GM10248 (cell line): ENCODE measurements at regions not wholly inside any gene's neighbourhood (a gene's known extent, or its start where the extent isn't known, plus 50 kb on each side); places are given as distances from the start of the nearest gene placed in this dataset.

Experiments used
- CTCF ChIA-PET: fragments of 300-600 bp; sonication (Branson Sonifier 250); formaldehyde crosslinking; extraction: SDS; loops from one replicate; lab custom pipeline; 2021; ENCODE audit warnings: antibody characterized with exemption; lab: Yijun Ruan, JAX
- POLR2A ChIA-PET: fragments of 350-650 bp; sonication (Branson Sonifier 250); formaldehyde crosslinking; extraction: SDS; loops from one replicate; lab custom pipeline; 2020; ENCODE audit warnings: antibody characterized with exemption; lab: Yijun Ruan, JAX
- DNase-seq: peaks from one replicate; pipeline ENCODE4 v3.0.0; 2012; ENCODE audit errors: extremely low spot score
- CTCF ChIP-seq: IDR thresholded peaks from 2 replicates; pipeline ENCODE4 v1.5.1; 2012; ENCODE audit warnings: mild to moderate bottlenecking, low read depth; ENCODE audit errors: extremely low read depth, missing control alignments, control extremely low read depth

DNA sequence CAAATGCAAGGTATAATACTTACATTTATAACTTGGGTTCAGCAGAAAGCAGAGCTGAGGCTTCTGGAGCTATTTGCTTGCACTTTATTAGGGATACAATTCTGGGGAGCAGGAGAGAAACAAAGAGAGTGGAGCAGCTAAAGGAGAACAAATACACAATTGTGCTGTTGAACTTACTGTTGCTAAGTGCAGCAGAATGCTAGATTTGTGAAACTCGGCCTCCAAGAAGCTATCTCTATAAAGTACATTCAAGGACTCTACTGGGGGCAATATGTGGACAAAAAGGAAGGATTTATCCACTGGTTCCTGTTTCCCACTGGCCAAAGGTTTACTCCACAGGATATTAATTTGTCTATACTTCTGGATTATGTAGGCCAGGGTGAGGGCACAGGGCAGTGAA, 86.8 kb downstream of the PPP1R2C start:
- no peak for TF ChIP-seq CTCF
- CTCF ChIA-PET, result no interaction called here
- no peak for DNase-seq
- POLR2A ChIA-PET, result no interaction called here

GRCh38 chrX:42686706-42687105, 91.3 kb downstream of the PPP1R2C start:
- ChIA-PET CTCF (interaction anchor here (1.1 kb wide), 1 partner anchor 26 kb away, joined by 3 read pairs; no protein-coding TSS in a partner anchor), POLR2A (no interaction called here)
- DNase-seq, result no peak
- TF ChIP-seq CTCF, result no peak

GRCh38 chrX:42686296-42686695, 91.7 kb downstream of the PPP1R2C start:
- TF ChIP-seq CTCF, result no peak
- CTCF ChIA-PET, result interaction anchor here (1.1 kb wide), 1 partner anchor 25 kb away, joined by 3 read pairs; no protein-coding TSS in a partner anchor
- POLR2A ChIA-PET, result no interaction called here
- no peak for DNase-seq

GRCh38 chrX:42684065-42684464, 93.9 kb downstream of the PPP1R2C start:
- ChIA-PET POLR2A (no interaction called here), CTCF (no interaction called here)
- no peak for TF ChIP-seq CTCF
- no peak for DNase-seq

- POLR2A ChIA-PET, result no interaction called here
- CTCF ChIA-PET, result no interaction called here
- no peak for DNase-seq
- no peak for TF ChIP-seq CTCF
Measured at GRCh38 chrX:42680666-42681065, 97.3 kb downstream of the PPP1R2C start.

GRCh38 chrX:42678133-42678532, 99.8 kb downstream of the PPP1R2C start:
- ChIA-PET CTCF (no interaction called here), POLR2A (no interaction called here)
- no peak for DNase-seq
- no peak for TF ChIP-seq CTCF

DNA sequence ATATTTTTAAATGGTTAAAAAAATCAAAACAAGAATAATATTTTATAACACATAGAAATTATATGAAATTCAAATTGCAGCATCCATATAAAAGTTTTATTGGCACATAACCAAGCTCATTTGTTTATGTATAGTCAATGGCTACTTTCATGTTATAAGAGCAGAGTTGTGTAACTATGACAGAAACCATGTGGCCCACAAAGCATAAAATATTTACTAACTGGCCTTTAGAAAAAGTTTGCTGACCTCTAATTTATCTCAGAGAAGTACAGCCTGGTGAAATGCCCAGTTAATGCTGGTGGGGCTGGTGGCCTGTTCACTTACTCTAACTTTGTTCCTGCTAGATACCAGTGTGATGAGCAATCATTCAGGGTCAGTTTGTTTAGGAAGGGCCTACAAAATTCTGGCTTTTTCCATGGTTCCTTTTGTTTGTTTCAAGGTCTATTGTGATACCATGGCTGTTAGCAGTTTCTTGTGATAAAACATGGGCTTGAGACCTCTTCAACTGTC, 104.6 kb downstream of the PPP1R2C start:
- no peak for DNase-seq
- TF ChIP-seq CTCF, result no peak
- CTCF ChIA-PET, result interaction anchor here (1.0 kb wide), 1 partner anchor 9 kb away, joined by 4 read pairs; no protein-coding TSS in a partner anchor
- POLR2A ChIA-PET, result no interaction called here
